Prostate gland (tissue), 2 donors: ENCODE measurements at regions not wholly inside any gene's neighbourhood (a gene's known extent, or its start where the extent isn't known, plus 50 kb on each side); places are given as distances from the start of the nearest gene placed in this dataset.

Source experiments
- DNase-seq: peaks from one replicate; pipeline ENCODE4 v3.0.0-alpha.2; 2019; ENCODE audit warnings: low spot score
- H3K27ac ChIP-seq, 2 donors: fragments of 200-600 bp; sonication (generic); 2 replicates each; pipeline ENCODE4 v1.5.1; 2017 to 2019
- H3K27me3 ChIP-seq: fragments of 200-600 bp; sonication (generic); replicated peaks from 2 replicates; pipeline ENCODE4 v1.5.1; 2019; ENCODE audit not compliant: insufficient read depth
- H3K36me3 ChIP-seq, 2 donors: fragments of 200-600 bp; sonication (generic); 1 replicate in 1 of 2; 2 replicates in 1 of 2; pipeline versions ENCODE4 v1.5.1 to v1.8.1; 2017 to 2019
- H3K4me1 ChIP-seq: fragments of 200-600 bp; sonication (generic); replicated peaks from 2 replicates; pipeline ENCODE4 v1.5.1; 2019
- H3K4me3 ChIP-seq, 2 donors: fragments of 200-600 bp; sonication (generic); 2 replicates each; pipeline ENCODE4 v1.5.1; 2017 to 2019
- H3K9me3 ChIP-seq: fragments of 200-600 bp; sonication (generic); 2 replicates; pipeline ENCODE4 v1.5.1; 2017
- POLR2A ChIP-seq: fragments of 450-650 bp; IDR thresholded peaks from one replicate; pipeline ENCODE4 v1.6.1; 2016; ENCODE audit warnings: antibody characterized with exemption, mild to moderate bottlenecking
- POLR2AphosphoS5 ChIP-seq: sonication (generic); formaldehyde crosslinking; IDR thresholded peaks from one replicate; pipeline ENCODE4 v1.6.1; 2017; ENCODE audit warnings: antibody characterized with exemption
- WGBS: methylation state at CpG from one replicate; pipeline ENCODE4 v1.1.5; 2018; 5-methylcytosine and 5-hydroxymethylcytosine counted together
- intact Hi-C: fragments of 100-400 bp; cut with DNase I; formaldehyde crosslinking; loops from one replicate; pipeline ENCODE4 v1.14.2; 2022
- TF ChIP-seq, protein P1 (sequence below), 4 experiments: fragments of 200-600 bp in 2 of 4; fragments of 450-650 bp in 2 of 4; sonication (generic) in 2 of 4; IDR thresholded peaks; 1 replicate in 3 of 4; 2 replicates in 1 of 4; pipeline ENCODE4 v1.5.1; 2016 to 2019; ENCODE audit warnings: antibody characterized with exemption in 4 of 4, mild to moderate bottlenecking in 2 of 4, moderate library complexity in 2 of 4

DNA sequence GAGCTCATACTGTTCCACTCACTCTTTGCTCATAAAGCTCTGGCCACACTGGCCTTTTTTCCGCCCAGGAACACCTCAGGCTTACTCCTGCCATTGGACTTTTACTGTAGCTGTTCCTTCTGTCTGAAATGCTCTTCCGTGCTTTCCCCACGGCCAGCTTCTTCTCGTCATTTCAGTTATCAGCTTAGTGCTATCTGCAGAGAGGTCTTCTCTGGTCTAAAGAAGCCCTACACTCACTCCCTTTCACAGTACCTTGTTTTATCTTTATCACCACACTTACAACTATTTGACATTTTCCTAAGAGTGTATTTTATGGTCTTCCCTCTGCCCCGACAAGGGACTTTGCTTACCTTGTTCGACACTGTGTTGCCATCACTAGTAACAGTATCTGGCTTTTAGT is 388.1 kb upstream of the SPRED2 start:
- intact Hi-C loops, result no loop called here
- no peak overlapping the region for H3K4me3 ChIP-seq
- WGBS, result 77% methylated on average over 6 of the region's 6 CpGs

DNA sequence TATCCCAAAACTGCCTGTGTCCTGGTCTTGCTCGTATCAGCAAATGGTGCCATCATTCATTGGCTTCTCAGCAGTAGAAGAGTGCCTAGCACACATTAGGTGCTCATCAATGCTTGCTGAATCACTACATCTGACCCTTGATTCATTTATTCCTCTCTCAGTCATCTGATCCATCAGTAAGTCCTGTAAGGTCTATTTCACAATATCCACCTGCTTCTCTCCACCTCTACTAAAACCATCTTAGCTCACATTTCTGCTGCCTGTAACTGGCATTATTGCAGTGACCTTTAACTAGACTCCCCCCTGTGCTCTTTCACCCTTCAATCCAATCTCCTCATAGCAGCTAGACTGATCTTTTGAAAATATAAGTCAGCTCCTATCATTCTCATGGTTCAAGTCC is 387.6 kb upstream of the SPRED2 start:
- DNase-seq, result no peak
- TF ChIP-seq, protein P1, sequence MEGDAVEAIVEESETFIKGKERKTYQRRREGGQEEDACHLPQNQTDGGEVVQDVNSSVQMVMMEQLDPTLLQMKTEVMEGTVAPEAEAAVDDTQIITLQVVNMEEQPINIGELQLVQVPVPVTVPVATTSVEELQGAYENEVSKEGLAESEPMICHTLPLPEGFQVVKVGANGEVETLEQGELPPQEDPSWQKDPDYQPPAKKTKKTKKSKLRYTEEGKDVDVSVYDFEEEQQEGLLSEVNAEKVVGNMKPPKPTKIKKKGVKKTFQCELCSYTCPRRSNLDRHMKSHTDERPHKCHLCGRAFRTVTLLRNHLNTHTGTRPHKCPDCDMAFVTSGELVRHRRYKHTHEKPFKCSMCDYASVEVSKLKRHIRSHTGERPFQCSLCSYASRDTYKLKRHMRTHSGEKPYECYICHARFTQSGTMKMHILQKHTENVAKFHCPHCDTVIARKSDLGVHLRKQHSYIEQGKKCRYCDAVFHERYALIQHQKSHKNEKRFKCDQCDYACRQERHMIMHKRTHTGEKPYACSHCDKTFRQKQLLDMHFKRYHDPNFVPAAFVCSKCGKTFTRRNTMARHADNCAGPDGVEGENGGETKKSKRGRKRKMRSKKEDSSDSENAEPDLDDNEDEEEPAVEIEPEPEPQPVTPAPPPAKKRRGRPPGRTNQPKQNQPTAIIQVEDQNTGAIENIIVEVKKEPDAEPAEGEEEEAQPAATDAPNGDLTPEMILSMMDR (IDR thresholded peaks at IDR 0.05), result no peak
- no peak for TF ChIP-seq POLR2A
- TF ChIP-seq POLR2AphosphoS5, result no peak
- H3K9me3 ChIP-seq, result no peaks in the 10 kb centered on the region
- H3K4me1 ChIP-seq, result no peaks in the 10 kb centered on the region
- no peaks in the 10 kb centered on the region for H3K36me3 ChIP-seq
- intact Hi-C loops, result no loop called here
- H3K27me3 ChIP-seq, result no peaks in the 10 kb centered on the region
- no peak overlapping the region for H3K27ac ChIP-seq
- no peak overlapping the region for H3K4me3 ChIP-seq
- WGBS, result 95% methylated on average over 1 of the region's 1 CpG

More for the DNA sequence above, 388.1 kb upstream of the SPRED2 start:
- H3K27ac ChIP-seq, result no peak overlapping the region
- TF ChIP-seq POLR2A, result no peak
- no peak for TF ChIP-seq POLR2AphosphoS5
- TF ChIP-seq, protein P1 (IDR thresholded peaks at IDR 0.05), result no peak
- no peaks in the 10 kb centered on the region for H3K27me3 ChIP-seq
- H3K9me3 ChIP-seq, result no peaks in the 10 kb centered on the region
- no peaks in the 10 kb centered on the region for H3K4me1 ChIP-seq
- DNase-seq, result no peak
- no peaks in the 10 kb centered on the region for H3K36me3 ChIP-seq

DNA sequence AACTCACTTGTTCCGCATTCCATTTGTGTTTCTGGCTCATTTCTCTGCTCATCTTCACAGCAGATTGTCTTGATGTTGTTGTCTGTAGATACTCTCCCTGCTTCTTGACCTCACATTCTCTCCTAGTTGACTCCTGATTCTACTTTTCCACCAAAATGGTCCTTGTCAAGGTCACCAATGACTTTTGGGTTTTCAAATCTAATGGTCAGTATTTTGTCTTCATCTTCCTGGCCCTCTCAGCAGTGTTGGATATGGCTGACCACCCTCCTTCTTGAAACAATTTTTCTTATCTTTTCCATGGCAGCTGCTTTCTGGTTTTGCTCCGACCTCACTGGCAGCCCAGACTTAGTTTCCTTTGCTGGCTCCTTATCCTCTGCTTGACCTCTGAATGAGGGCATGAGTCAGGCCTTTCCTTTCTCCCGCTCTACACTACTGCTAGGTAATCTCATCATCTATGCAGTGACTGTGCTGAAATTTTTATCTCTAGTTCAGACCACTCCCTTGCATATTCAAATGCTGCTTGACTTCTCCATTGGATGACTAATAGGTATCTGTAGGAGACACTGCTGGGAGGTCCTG is 386.6 kb upstream of the SPRED2 start:
- H3K4me1 ChIP-seq, result no peaks in the 10 kb centered on the region
- H3K9me3 ChIP-seq, result no peaks in the 10 kb centered on the region
- H3K27ac ChIP-seq, result no peak overlapping the region
- no peaks in the 10 kb centered on the region for H3K36me3 ChIP-seq
- no peak for DNase-seq
- no peaks in the 10 kb centered on the region for H3K27me3 ChIP-seq
- 92% methylated on average over 3 of the region's 3 CpGs for WGBS
- TF ChIP-seq POLR2AphosphoS5 (no peak), POLR2A (no peak)
- TF ChIP-seq, protein P1 (IDR thresholded peaks at IDR 0.05), result no peak
- no peak overlapping the region for H3K4me3 ChIP-seq
- intact Hi-C loops, result no loop called here

DNA sequence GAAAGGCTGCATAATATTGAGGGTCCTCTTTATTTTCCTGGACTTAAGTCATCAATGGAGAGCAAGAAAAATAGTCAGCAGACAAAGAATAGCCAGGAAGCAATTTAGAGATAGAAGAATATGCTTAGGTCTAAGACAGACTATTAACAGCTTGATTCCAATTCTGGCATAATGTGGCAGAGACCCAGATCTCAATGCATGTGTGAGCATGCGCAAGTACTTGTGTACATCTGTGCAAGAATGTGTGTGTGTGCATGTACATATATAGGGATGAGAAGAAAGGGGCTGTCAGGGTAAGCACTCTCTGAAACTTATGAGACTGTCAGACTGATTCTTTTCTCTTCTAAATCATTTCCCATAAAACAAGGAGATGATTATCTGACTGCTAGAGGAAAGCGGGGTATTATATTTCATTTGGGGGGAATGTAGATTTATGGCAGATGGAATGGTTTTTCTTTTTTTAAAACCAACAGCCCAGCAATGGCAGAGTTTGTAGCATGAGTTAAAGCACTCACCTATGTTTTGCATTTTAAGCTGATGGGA is 381.3 kb upstream of the SPRED2 start:
- intact Hi-C loops, result no loop called here
- no peak for TF ChIP-seq POLR2AphosphoS5
- TF ChIP-seq, protein P1 (IDR thresholded peaks at IDR 0.05), result no peak
- TF ChIP-seq POLR2A, result no peak
- no peaks in the 10 kb centered on the region for H3K27me3 ChIP-seq
- no peaks in the 10 kb centered on the region for H3K36me3 ChIP-seq
- DNase-seq, result no peak
- no peaks in the 10 kb centered on the region for H3K9me3 ChIP-seq
- 40% methylated on average over 2 of the region's 2 CpGs for WGBS
- H3K4me3 ChIP-seq, result no peak overlapping the region
- H3K4me1 ChIP-seq, result no peaks in the 10 kb centered on the region
- H3K27ac ChIP-seq, result no peak overlapping the region

DNA sequence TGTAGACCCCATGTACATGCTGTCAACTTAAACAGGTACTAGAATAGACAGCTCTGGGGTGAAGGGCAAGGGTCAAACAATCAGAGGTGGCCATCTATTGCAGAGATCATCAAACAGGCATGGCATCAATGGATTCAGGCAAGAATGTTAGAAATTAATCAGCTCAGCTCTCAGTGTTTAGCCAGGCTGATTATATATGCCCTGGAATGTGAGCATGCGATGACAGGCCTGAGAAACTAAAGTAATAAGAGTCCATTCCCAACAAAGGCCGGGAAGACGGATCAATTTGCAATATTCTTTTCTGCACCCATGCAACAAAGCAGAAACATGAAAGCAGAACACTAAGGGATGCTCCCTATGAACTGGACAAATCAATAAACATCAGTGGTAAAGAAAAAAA is 380.5 kb upstream of the SPRED2 start:
- H3K27me3 ChIP-seq, result no peaks in the 10 kb centered on the region
- intact Hi-C loops, result no loop called here
- TF ChIP-seq, protein P1 (IDR thresholded peaks at IDR 0.05), result no peak
- TF ChIP-seq POLR2AphosphoS5, result no peak
- TF ChIP-seq POLR2A, result no peak
- no peak overlapping the region for H3K27ac ChIP-seq
- no peaks in the 10 kb centered on the region for H3K4me1 ChIP-seq
- DNase-seq, result no peak
- WGBS, result 57% methylated on average over 3 of the region's 3 CpGs
- no peaks in the 10 kb centered on the region for H3K9me3 ChIP-seq
- H3K4me3 ChIP-seq, result no peak overlapping the region
- no peaks in the 10 kb centered on the region for H3K36me3 ChIP-seq
